OCI-LY7 (cell line): ENCODE measurements at regions not wholly inside any gene's neighbourhood (a gene's known extent, or its start where the extent isn't known, plus 50 kb on each side); places are given as distances from the start of the nearest gene placed in this dataset.

ENCODE experiments used
- BruUV-seq: library from RNA; stranded (reverse); fragments of 400-500 nt; replicated peaks from 2 replicates; lab custom pipeline; 2021; lab: Mats Ljungman, UMichigan
- CTCF ChIA-PET: fragments of 300-600 bp; sonication (Branson Sonifier 250); formaldehyde crosslinking; loops from one replicate; lab custom pipeline; 2022; ENCODE audit warnings: antibody characterized with exemption; ENCODE audit not compliant: unreplicated experiment; lab: Charles Lee
- POLR2A ChIA-PET: fragments of 300-600 bp; sonication (Branson Sonifier 250); formaldehyde crosslinking; loops from one replicate; lab custom pipeline; 2022; ENCODE audit warnings: antibody characterized with exemption; lab: Charles Lee
- DNase-seq: peaks from one replicate; pipeline ENCODE4 v3.0.0-alpha.2; 2015; ENCODE audit warnings: low spot score
- H2AFZ ChIP-seq: fragments of 200-600 bp; sonication (generic), shearing (Covaris generic); 2 replicates; pipeline ENCODE4 v1.6.1; 2014; ENCODE audit warnings: mild to moderate bottlenecking, antibody characterized with exemption, low read length, moderate library complexity
- H3K27ac ChIP-seq: fragments of 200-600 bp; sonication (generic); 2 replicates; pipeline ENCODE4 v1.5.1; 2014; ENCODE audit warnings: mixed run types, low read depth, mild to moderate bottlenecking, moderate library complexity, low read length, inconsistent platforms; ENCODE audit not compliant: poor library complexity, severe bottlenecking
- H3K36me3 ChIP-seq: fragments of 200-600 bp; sonication (generic); 2 replicates; pipeline ENCODE4 v1.6.1; 2014; ENCODE audit warnings: mild to moderate bottlenecking, antibody characterized with exemption, low read length, moderate library complexity, mixed read lengths; ENCODE audit not compliant: insufficient read depth
- H3K4me1 ChIP-seq: fragments of 200-600 bp; sonication (generic); 2 replicates; pipeline ENCODE4 v1.5.1; 2014; ENCODE audit warnings: mild to moderate bottlenecking, low read length; ENCODE audit not compliant: insufficient read depth, poor library complexity, severe bottlenecking
- H3K4me2 ChIP-seq: fragments of 200-600 bp; sonication (generic); 2 replicates; pipeline ENCODE4 v1.6.1; 2014; ENCODE audit warnings: mild to moderate bottlenecking, low read length
- H3K4me3 ChIP-seq: fragments of 200-600 bp; sonication (generic); 2 replicates; pipeline ENCODE4 v1.5.1; 2014; ENCODE audit warnings: mild to moderate bottlenecking, low read depth, low read length; ENCODE audit not compliant: poor library complexity, severe bottlenecking
- H3K79me2 ChIP-seq: fragments of 200-600 bp; sonication (generic); 2 replicates; pipeline ENCODE4 v1.6.1; 2016; ENCODE audit warnings: low read depth, mild to moderate bottlenecking, low read length, moderate library complexity, mixed read lengths; ENCODE audit not compliant: insufficient read depth
- H3K9me2 ChIP-seq: fragments of 200-600 bp; sonication (generic); 2 replicates; pipeline ENCODE4 v1.6.1; 2016; ENCODE audit warnings: mild to moderate bottlenecking, low read length, mixed read lengths; ENCODE audit not compliant: insufficient read depth
- H3K9me3 ChIP-seq: fragments of 200-600 bp; sonication (generic); 2 replicates; pipeline ENCODE4 v1.6.1; 2014; ENCODE audit warnings: mild to moderate bottlenecking, mixed run types, low read length, mixed read lengths
- H4K20me1 ChIP-seq: fragments of 200-600 bp; sonication (generic); 2 replicates; pipeline ENCODE4 v1.6.1; 2014; ENCODE audit warnings: mild to moderate bottlenecking, antibody characterized with exemption, low read length, moderate library complexity, mixed read lengths; ENCODE audit not compliant: insufficient read depth
- EZH2phosphoT487 ChIP-seq: fragments of 200-600 bp; sonication (generic); IDR thresholded peaks from 2 replicates; pipeline ENCODE4 v1.6.1; 2018; ENCODE audit warnings: low read depth, borderline replicate concordance, mild to moderate bottlenecking, mixed run types, antibody characterized with exemption, low read length, moderate library complexity, mixed read lengths
- intact Hi-C: fragments of 100-400 bp; cut with micrococcal nuclease; formaldehyde crosslinking; loops from one replicate; pipeline ENCODE4 v1.10.0; 2022; ENCODE audit not compliant: unreplicated experiment
- TF ChIP-seq, protein P1 (sequence below): fragments of 200-600 bp; sonication (generic); conservative IDR thresholded peaks from 2 replicates; pipeline ENCODE4 v1.5.1; 2014; ENCODE audit warnings: mild to moderate bottlenecking, antibody characterized with exemption, low read length, moderate library complexity, mixed read lengths

DNA sequence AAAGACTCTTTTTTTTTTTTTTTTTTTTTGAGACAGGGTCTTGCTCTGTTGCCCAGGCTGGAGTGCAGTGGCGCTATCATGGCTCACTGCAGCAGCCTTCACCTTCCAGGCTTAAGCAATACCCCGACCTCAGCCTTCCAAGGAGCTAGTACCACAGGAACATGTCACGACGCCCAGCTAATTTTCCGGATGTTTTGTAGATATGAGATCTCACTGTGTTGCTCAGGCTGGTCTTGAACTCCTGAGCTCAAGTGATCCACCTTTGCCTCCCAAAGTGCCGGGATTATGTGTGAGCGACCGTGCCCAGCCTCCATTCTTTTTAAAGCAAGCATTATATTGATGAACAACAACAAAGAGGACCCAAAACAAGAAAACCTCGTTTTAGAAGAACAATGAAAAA, 307.1 kb upstream of the ID2 start:
- intact Hi-C loops: no loop called here
- Histone ChIP-seq H3K4me3 (no peak overlapping the region), H4K20me1 (no peaks in the 10 kb centered on the region), H3K9me3 (no peaks in the 10 kb centered on the region), H3K27ac (no peak overlapping the region), H2AFZ (no peak overlapping the region), H3K9me2 (no peaks in the 10 kb centered on the region), H3K36me3 (no peaks in the 10 kb centered on the region; the same call in 1 of the 2 replicates), H3K4me2 (no peak overlapping the region), H3K4me1 (peaks cover 35% of the 10 kb centered on the region), H3K79me2 (no peaks in the 10 kb centered on the region)
- no TSS peak for BruUV-seq
- DNase-seq: no peak
- TF ChIP-seq, protein P1, sequence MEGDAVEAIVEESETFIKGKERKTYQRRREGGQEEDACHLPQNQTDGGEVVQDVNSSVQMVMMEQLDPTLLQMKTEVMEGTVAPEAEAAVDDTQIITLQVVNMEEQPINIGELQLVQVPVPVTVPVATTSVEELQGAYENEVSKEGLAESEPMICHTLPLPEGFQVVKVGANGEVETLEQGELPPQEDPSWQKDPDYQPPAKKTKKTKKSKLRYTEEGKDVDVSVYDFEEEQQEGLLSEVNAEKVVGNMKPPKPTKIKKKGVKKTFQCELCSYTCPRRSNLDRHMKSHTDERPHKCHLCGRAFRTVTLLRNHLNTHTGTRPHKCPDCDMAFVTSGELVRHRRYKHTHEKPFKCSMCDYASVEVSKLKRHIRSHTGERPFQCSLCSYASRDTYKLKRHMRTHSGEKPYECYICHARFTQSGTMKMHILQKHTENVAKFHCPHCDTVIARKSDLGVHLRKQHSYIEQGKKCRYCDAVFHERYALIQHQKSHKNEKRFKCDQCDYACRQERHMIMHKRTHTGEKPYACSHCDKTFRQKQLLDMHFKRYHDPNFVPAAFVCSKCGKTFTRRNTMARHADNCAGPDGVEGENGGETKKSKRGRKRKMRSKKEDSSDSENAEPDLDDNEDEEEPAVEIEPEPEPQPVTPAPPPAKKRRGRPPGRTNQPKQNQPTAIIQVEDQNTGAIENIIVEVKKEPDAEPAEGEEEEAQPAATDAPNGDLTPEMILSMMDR: no peak
- TF ChIP-seq EZH2phosphoT487: no peak
- ChIA-PET POLR2A (interaction anchor here (0.6 to 0.7 kb wide), 3 partner anchors 131 to 469 kb away, joined by 4 to 5 read pairs (median 5); no protein-coding TSS in a partner anchor), CTCF (no interaction called here)

DNA sequence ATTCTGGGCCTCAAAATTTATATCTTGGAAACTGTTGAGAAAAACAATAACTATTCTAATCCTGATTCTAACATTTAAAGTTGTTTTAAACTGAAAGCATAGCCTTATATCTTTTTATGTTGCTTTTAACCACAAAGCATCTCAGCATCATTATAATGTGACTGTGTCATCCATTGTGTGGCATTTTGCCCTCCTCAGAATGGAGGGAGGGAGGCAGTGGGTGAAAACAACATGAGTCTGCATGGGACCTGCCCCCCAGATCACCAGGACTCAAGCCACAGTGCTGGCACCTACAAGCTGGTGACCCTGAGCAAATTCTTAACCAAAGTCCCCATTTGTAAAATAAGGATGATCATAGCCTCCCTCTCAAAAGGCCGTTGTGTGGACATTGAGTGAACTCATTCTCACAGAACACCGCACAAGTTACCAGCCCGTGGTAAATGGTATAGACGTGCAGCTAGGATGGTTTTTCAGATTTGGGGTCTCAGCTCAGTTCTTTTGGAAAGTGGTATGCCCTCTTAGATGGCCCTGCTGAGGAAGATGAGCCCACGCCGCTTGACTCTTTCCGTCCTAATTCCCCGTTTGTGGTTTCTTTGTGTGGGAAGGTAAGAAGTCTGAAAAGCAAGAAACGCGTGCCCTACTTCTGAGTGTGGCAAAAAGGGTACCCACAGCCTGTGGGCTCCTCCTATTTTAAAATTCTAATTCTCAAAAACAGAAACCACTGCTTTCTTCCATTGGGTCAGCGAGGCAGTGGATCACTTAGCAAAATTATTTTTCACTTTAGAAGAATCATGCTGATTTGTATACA, 305.0 kb upstream of the ID2 start:
- ChIA-PET POLR2A (interaction anchor here (1.1 kb wide), 1 partner anchor 9 kb away, joined by 3 read pairs; no protein-coding TSS in a partner anchor), CTCF (no interaction called here)
- Histone ChIP-seq H3K4me1 (peaks cover 38% of the 10 kb centered on the region), H3K9me2 (no peaks in the 10 kb centered on the region), H4K20me1 (no peaks in the 10 kb centered on the region), H3K4me3 (no peak overlapping the region), H3K9me3 (no peaks in the 10 kb centered on the region), H3K4me2 (no peak overlapping the region), H3K36me3 (no peaks in the 10 kb centered on the region; the same call in 1 of the 2 replicates), H3K27ac (no peak overlapping the region), H3K79me2 (no peaks in the 10 kb centered on the region), H2AFZ (no peak overlapping the region)
- DNase-seq: no peak
- TF ChIP-seq, protein P1: no peak
- no peak for TF ChIP-seq EZH2phosphoT487
- no TSS peak for BruUV-seq
- intact Hi-C loops: no loop called here
